GM23338 (cell line): ENCODE measurements at regions not wholly inside any gene's neighbourhood (a gene's known extent, or its start where the extent isn't known, plus 50 kb on each side); places are given as distances from the start of the nearest gene placed in this dataset.

Source experiments
- ATAC-seq: fragments of 200-7000 bp; cut with Tn5 transposase; 3 replicates; pipeline ENCODE4 v1.9.1; 2020
- DNase-seq: peaks from one replicate; pipeline ENCODE4 v3.0.0-alpha.2; 2015; ENCODE audit warnings: low spot score
- H2AFZ ChIP-seq: fragments of 200-600 bp; sonication (generic); 2 replicates; pipeline ENCODE4 v1.8.0; 2016; ENCODE audit warnings: antibody characterized with exemption, mild to moderate bottlenecking, moderate library complexity
- H3F3A ChIP-seq: fragments of 200-600 bp; sonication (generic); replicated peaks from 2 replicates; pipeline ENCODE4 v1.8.0; 2017; ENCODE audit warnings: antibody characterized with exemption, mixed run types, low read depth
- H3K27ac ChIP-seq: fragments of 200-600 bp; sonication (generic); 2 replicates; pipeline ENCODE4 v1.6.1; 2016; ENCODE audit warnings: low read depth
- H3K27me3 ChIP-seq: fragments of 200-600 bp; sonication (generic); 2 replicates; pipeline ENCODE4 v1.8.0; 2016; ENCODE audit warnings: mild to moderate bottlenecking, mixed run types, moderate library complexity; ENCODE audit not compliant: insufficient read depth
- H3K36me3 ChIP-seq: fragments of 200-600 bp; sonication (generic); 2 replicates; pipeline ENCODE4 v1.8.0; 2016; ENCODE audit warnings: mild to moderate bottlenecking; ENCODE audit not compliant: insufficient read depth
- H3K4me1 ChIP-seq: fragments of 200-600 bp; sonication (generic); 2 replicates; pipeline ENCODE4 v1.8.0; 2016; ENCODE audit warnings: mild to moderate bottlenecking, moderate library complexity; ENCODE audit not compliant: insufficient read depth
- H3K4me2 ChIP-seq: fragments of 200-600 bp; sonication (generic); 2 replicates; pipeline ENCODE4 v1.7.1; 2017; ENCODE audit warnings: mixed run types
- H3K4me3 ChIP-seq: fragments of 200-600 bp; sonication (generic); 2 replicates; pipeline ENCODE4 v1.6.1; 2016; ENCODE audit warnings: mixed run types
- H3K79me2 ChIP-seq: fragments of 200-600 bp; sonication (generic); replicated peaks from 2 replicates; pipeline ENCODE4 v1.8.0; 2017; ENCODE audit warnings: mild to moderate bottlenecking; ENCODE audit not compliant: insufficient read depth
- H3K9me2 ChIP-seq: fragments of 200-600 bp; sonication (generic); 2 replicates; pipeline ENCODE4 v1.8.0; 2017; ENCODE audit not compliant: insufficient read depth
- H4K20me1 ChIP-seq: fragments of 200-600 bp; sonication (generic); replicated peaks from 2 replicates; pipeline ENCODE4 v1.8.0; 2017; ENCODE audit warnings: mild to moderate bottlenecking; ENCODE audit not compliant: insufficient read depth
- H3K27ac Mint-ChIP-seq: 2 replicates; pipeline ENCODE4 v1.8.0; 2020; ENCODE audit warnings: inconsistent platforms, mild to moderate bottlenecking, moderate library complexity, mixed read lengths
- H3K27me3 Mint-ChIP-seq: 3 replicates; pipeline ENCODE4 v1.8.0; 2022; ENCODE audit warnings: low read depth, mild to moderate bottlenecking, moderate library complexity, mixed read lengths, inconsistent platforms; ENCODE audit not compliant: insufficient read depth, poor library complexity
- H3K36me3 Mint-ChIP-seq: 3 replicates; pipeline ENCODE4 v1.8.0; 2021; ENCODE audit warnings: low read depth, mild to moderate bottlenecking, inconsistent platforms, moderate library complexity, mixed read lengths
- H3K4me1 Mint-ChIP-seq: 3 replicates; pipeline ENCODE4 v1.8.0; 2020; ENCODE audit warnings: mild to moderate bottlenecking, inconsistent platforms, mixed read lengths
- H3K4me3 Mint-ChIP-seq: 3 replicates; pipeline ENCODE4 v1.8.0; 2021; ENCODE audit warnings: moderate library complexity, mild to moderate bottlenecking, inconsistent platforms, mixed read lengths
- H3K9me3 Mint-ChIP-seq: 3 replicates; pipeline ENCODE4 v1.8.0; 2020; ENCODE audit warnings: moderate library complexity, mild to moderate bottlenecking, inconsistent platforms, mixed read lengths
- CREB1 ChIP-seq: fragments of 250-450 bp; sonication (Bioruptor Pico); IDR thresholded peaks from 2 replicates; pipeline ENCODE4 v1.5.0; 2020; ENCODE audit warnings: low read depth, mild to moderate bottlenecking, moderate library complexity
- EZH2 ChIP-seq: fragments of 200-600 bp; sonication (generic); IDR thresholded peaks from one replicate; pipeline ENCODE4 v1.8.0; 2017; ENCODE audit warnings: antibody characterized with exemption, mild to moderate bottlenecking, low read depth; ENCODE audit not compliant: unreplicated experiment
- EZH2phosphoT487 ChIP-seq: fragments of 200-600 bp; sonication (generic); IDR thresholded peaks from one replicate; pipeline ENCODE4 v1.8.1; 2018; ENCODE audit warnings: antibody characterized with exemption; ENCODE audit not compliant: unreplicated experiment
- JUNB ChIP-seq: IDR thresholded peaks from one replicate; pipeline ENCODE4 v1.6.1; 2016; ENCODE audit warnings: antibody characterized with exemption; ENCODE audit not compliant: unreplicated experiment
- NANOG ChIP-seq: IDR thresholded peaks from 2 replicates; pipeline ENCODE4 v1.6.1; 2016; ENCODE audit warnings: antibody characterized with exemption, borderline replicate concordance
- POLR2AphosphoS5 ChIP-seq: IDR thresholded peaks from 2 replicates; pipeline ENCODE4 v1.6.1; 2016; ENCODE audit warnings: antibody characterized with exemption, low read depth
- STAT1 ChIP-seq: IDR thresholded peaks from one replicate; pipeline ENCODE4 v1.6.1; 2016; ENCODE audit warnings: antibody characterized with exemption; ENCODE audit not compliant: unreplicated experiment
- ZNF114 ChIP-seq: fragments of 250-450 bp; sonication (Bioruptor Pico); IDR thresholded peaks from 2 replicates; pipeline ENCODE4 v1.5.0; 2020; ENCODE audit warnings: mild to moderate bottlenecking, moderate library complexity
- ZNF331 ChIP-seq: fragments of 250-450 bp; sonication (Bioruptor Pico); IDR thresholded peaks from 2 replicates; pipeline ENCODE4 v1.5.0; 2020; ENCODE audit warnings: low read depth, mild to moderate bottlenecking, moderate library complexity
- TF ChIP-seq, protein P1 (sequence below): fragments of 250-450 bp; sonication (Bioruptor Pico); IDR thresholded peaks from 2 replicates; pipeline ENCODE4 v1.5.0; 2020; ENCODE audit warnings: mild to moderate bottlenecking, moderate library complexity
- TF ChIP-seq, protein P2 (sequence below): IDR thresholded peaks from 2 replicates; pipeline ENCODE4 v1.6.1; 2016; ENCODE audit warnings: antibody characterized with exemption
- TF ChIP-seq, protein P3 (sequence below): IDR thresholded peaks from one replicate; pipeline ENCODE4 v1.6.1; 2018; ENCODE audit warnings: antibody characterized with exemption; ENCODE audit not compliant: unreplicated experiment
- TF ChIP-seq, protein P4 (sequence below), 2 experiments: fragments of 200-600 bp in 1 of 2; sonication (generic) in 1 of 2; conservative IDR thresholded peaks; 2 replicates each; pipeline versions ENCODE4 v1.5.1 to v1.6.1; 2016 to 2017; ENCODE audit warnings: antibody characterized with exemption in 2 of 2, low read depth in 2 of 2, mild to moderate bottlenecking in 2 of 2, moderate library complexity in 1 of 2

DNA sequence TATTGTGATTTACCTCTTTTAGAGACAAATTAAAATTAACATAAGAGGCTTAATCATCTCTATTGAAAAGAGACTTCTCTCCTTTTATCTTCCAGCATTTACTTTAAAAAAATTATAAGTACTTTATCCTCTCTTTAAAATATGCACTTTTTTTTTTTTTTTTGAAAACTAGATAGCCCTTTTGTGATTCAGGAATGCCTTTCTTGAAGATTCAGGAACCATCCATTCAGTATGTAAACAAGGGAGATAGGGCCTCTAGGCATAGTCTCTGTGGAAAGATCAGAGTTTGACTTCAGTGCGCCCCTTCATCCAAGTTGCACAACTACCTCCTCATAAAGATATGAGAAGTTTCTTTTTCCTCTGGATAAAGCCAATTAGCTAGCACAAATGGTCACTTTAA, 1163.7 kb downstream of the SI start:
- peaks cover 6% of the 10 kb centered on the region; the same call in 2 of the 3 replicates for H3K4me1 Mint-ChIP-seq
- peaks cover 12% of the 10 kb centered on the region; the same call in 1 of the 2 replicates for H3K9me2 ChIP-seq
- peaks cover 19% of the 10 kb centered on the region for H3K36me3 Mint-ChIP-seq
- H3K27ac ChIP-seq = peak overlapping the region; percentile 91
- 0 out of 2 replicates have a peak, but pooled peaks cover 5% of the 10 kb centered on the region for H3F3A ChIP-seq
- H3K36me3 ChIP-seq = no peaks in the 10 kb centered on the region
- no peak overlapping the region for H3K4me3 Mint-ChIP-seq
- ATAC-seq (peak; percentile 85), DNase-seq (peak; percentile 72)
- TF ChIP-seq STAT1 (no peak), POLR2AphosphoS5 (no peak), CREB1 (CRISPR knock-in tag) (no peak), JUNB (no peak), EZH2phosphoT487 (no peak), ZNF331 (CRISPR knock-in tag) (no peak), EZH2 (no peak), NANOG (peak; percentile 93), ZNF114 (CRISPR knock-in tag) (no peak)
- TF ChIP-seq, protein P1, sequence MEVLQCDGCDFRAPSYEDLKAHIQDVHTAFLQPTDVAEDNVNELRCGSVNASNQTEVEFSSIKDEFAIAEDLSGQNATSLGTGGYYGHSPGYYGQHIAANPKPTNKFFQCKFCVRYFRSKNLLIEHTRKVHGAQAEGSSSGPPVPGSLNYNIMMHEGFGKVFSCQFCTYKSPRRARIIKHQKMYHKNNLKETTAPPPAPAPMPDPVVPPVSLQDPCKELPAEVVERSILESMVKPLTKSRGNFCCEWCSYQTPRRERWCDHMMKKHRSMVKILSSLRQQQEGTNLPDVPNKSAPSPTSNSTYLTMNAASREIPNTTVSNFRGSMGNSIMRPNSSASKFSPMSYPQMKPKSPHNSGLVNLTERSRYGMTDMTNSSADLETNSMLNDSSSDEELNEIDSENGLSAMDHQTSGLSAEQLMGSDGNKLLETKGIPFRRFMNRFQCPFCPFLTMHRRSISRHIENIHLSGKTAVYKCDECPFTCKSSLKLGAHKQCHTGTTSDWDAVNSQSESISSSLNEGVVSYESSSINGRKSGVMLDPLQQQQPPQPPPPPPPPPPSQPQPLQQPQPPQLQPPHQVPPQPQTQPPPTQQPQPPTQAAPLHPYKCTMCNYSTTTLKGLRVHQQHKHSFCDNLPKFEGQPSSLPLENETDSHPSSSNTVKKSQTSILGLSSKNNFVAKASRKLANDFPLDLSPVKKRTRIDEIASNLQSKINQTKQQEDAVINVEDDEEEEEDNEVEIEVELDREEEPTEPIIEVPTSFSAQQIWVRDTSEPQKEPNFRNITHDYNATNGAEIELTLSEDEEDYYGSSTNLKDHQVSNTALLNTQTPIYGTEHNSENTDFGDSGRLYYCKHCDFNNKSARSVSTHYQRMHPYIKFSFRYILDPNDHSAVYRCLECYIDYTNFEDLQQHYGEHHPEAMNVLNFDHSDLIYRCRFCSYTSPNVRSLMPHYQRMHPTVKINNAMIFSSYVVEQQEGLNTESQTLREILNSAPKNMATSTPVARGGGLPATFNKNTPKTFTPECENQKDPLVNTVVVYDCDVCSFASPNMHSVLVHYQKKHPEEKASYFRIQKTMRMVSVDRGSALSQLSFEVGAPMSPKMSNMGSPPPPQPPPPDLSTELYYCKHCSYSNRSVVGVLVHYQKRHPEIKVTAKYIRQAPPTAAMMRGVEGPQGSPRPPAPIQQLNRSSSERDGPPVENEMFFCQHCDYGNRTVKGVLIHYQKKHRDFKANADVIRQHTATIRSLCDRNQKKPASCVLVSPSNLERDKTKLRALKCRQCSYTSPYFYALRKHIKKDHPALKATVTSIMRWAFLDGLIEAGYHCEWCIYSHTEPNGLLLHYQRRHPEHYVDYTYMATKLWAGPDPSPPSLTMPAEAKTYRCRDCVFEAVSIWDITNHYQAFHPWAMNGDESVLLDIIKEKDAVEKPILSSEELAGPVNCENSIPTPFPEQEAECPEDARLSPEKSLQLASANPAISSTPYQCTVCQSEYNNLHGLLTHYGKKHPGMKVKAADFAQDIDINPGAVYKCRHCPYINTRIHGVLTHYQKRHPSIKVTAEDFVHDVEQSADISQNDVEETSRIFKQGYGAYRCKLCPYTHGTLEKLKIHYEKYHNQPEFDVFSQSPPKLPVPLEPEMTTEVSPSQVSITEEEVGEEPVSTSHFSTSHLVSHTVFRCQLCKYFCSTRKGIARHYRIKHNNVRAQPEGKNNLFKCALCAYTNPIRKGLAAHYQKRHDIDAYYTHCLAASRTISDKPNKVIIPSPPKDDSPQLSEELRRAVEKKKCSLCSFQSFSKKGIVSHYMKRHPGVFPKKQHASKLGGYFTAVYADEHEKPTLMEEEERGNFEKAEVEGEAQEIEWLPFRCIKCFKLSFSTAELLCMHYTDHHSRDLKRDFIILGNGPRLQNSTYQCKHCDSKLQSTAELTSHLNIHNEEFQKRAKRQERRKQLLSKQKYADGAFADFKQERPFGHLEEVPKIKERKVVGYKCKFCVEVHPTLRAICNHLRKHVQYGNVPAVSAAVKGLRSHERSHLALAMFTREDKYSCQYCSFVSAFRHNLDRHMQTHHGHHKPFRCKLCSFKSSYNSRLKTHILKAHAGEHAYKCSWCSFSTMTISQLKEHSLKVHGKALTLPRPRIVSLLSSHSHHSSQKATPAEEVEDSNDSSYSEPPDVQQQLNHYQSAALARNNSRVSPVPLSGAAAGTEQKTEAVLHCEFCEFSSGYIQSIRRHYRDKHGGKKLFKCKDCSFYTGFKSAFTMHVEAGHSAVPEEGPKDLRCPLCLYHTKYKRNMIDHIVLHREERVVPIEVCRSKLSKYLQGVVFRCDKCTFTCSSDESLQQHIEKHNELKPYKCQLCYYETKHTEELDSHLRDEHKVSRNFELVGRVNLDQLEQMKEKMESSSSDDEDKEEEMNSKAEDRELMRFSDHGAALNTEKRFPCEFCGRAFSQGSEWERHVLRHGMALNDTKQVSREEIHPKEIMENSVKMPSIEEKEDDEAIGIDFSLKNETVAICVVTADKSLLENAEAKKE (CRISPR knock-in tag) = peak; percentile 52; the same call in 1 of the 2 replicates
- TF ChIP-seq, protein P2, sequence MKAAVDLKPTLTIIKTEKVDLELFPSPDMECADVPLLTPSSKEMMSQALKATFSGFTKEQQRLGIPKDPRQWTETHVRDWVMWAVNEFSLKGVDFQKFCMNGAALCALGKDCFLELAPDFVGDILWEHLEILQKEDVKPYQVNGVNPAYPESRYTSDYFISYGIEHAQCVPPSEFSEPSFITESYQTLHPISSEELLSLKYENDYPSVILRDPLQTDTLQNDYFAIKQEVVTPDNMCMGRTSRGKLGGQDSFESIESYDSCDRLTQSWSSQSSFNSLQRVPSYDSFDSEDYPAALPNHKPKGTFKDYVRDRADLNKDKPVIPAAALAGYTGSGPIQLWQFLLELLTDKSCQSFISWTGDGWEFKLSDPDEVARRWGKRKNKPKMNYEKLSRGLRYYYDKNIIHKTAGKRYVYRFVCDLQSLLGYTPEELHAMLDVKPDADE = peak; percentile 22; the same call in 1 of the 2 replicates
- TF ChIP-seq, protein P3, sequence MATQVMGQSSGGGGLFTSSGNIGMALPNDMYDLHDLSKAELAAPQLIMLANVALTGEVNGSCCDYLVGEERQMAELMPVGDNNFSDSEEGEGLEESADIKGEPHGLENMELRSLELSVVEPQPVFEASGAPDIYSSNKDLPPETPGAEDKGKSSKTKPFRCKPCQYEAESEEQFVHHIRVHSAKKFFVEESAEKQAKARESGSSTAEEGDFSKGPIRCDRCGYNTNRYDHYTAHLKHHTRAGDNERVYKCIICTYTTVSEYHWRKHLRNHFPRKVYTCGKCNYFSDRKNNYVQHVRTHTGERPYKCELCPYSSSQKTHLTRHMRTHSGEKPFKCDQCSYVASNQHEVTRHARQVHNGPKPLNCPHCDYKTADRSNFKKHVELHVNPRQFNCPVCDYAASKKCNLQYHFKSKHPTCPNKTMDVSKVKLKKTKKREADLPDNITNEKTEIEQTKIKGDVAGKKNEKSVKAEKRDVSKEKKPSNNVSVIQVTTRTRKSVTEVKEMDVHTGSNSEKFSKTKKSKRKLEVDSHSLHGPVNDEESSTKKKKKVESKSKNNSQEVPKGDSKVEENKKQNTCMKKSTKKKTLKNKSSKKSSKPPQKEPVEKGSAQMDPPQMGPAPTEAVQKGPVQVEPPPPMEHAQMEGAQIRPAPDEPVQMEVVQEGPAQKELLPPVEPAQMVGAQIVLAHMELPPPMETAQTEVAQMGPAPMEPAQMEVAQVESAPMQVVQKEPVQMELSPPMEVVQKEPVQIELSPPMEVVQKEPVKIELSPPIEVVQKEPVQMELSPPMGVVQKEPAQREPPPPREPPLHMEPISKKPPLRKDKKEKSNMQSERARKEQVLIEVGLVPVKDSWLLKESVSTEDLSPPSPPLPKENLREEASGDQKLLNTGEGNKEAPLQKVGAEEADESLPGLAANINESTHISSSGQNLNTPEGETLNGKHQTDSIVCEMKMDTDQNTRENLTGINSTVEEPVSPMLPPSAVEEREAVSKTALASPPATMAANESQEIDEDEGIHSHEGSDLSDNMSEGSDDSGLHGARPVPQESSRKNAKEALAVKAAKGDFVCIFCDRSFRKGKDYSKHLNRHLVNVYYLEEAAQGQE = no peak
- TF ChIP-seq, protein P4, sequence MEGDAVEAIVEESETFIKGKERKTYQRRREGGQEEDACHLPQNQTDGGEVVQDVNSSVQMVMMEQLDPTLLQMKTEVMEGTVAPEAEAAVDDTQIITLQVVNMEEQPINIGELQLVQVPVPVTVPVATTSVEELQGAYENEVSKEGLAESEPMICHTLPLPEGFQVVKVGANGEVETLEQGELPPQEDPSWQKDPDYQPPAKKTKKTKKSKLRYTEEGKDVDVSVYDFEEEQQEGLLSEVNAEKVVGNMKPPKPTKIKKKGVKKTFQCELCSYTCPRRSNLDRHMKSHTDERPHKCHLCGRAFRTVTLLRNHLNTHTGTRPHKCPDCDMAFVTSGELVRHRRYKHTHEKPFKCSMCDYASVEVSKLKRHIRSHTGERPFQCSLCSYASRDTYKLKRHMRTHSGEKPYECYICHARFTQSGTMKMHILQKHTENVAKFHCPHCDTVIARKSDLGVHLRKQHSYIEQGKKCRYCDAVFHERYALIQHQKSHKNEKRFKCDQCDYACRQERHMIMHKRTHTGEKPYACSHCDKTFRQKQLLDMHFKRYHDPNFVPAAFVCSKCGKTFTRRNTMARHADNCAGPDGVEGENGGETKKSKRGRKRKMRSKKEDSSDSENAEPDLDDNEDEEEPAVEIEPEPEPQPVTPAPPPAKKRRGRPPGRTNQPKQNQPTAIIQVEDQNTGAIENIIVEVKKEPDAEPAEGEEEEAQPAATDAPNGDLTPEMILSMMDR (conservative IDR thresholded peaks at IDR 0.05; ENCODE audit: low read depth in 2 of 2) = no peak
- H2AFZ ChIP-seq = no peak overlapping the region
- peaks cover 4% of the 10 kb centered on the region; the same call in 1 of the 3 replicates for H3K9me3 Mint-ChIP-seq
- H3K4me1 ChIP-seq = peaks cover 10% of the 10 kb centered on the region; the same call in 1 of the 2 replicates
- no peaks in the 10 kb centered on the region for H3K79me2 ChIP-seq
- no peak overlapping the region for H3K4me3 ChIP-seq
- no peaks in the 10 kb centered on the region for H4K20me1 ChIP-seq
- peak overlapping the region; percentile 3; the same call in 1 of the 2 replicates for H3K4me2 ChIP-seq
- peaks cover 3% of the 10 kb centered on the region for H3K27me3 Mint-ChIP-seq
- H3K27ac Mint-ChIP-seq = peak overlapping the region; percentile 49; the same call in 1 of the 2 replicates
- H3K27me3 ChIP-seq = no peaks in the 10 kb centered on the region
